ENCODE measurements at regions not wholly inside any gene's neighbourhood (a gene's known extent, or its start where the extent isn't known, plus 50 kb on each side); places are given as distances from the start of the nearest gene placed in this dataset.

GRCh38 chr1:232737917-232738316, 67.3 kb upstream of the MAP10 start:
- TF ChIP-seq EZH2phosphoT487 (IDR thresholded peaks at IDR 0.05; ENCODE audit: borderline replicate concordance, low read depth) (no peak), GATA2 (CRISPR knock-in tag; IDR thresholded peaks at IDR 0.05) (no peak), EP300 (IDR thresholded peaks at IDR 0.05; ENCODE audit: borderline replicate concordance in 1 of 2, low read depth in 1 of 2, low read length in 1 of 2) (no peak), REST (IDR thresholded peaks at IDR 0.05; ENCODE audit: low read depth, low read length) (no peak), CTCF (IDR thresholded peaks at IDR 0.05) (no peak), RAD21 (IDR thresholded peaks at IDR 0.05; ENCODE audit: low read length) (no peak), POLR2AphosphoS5 (IDR thresholded peaks at IDR 0.05; ENCODE audit: low read depth, low read length) (no peak)
